ENCODE measurements at regions not wholly inside any gene's neighbourhood (a gene's known extent, or its start where the extent isn't known, plus 50 kb on each side); places are given as distances from the start of the nearest gene placed in this dataset.

DNA sequence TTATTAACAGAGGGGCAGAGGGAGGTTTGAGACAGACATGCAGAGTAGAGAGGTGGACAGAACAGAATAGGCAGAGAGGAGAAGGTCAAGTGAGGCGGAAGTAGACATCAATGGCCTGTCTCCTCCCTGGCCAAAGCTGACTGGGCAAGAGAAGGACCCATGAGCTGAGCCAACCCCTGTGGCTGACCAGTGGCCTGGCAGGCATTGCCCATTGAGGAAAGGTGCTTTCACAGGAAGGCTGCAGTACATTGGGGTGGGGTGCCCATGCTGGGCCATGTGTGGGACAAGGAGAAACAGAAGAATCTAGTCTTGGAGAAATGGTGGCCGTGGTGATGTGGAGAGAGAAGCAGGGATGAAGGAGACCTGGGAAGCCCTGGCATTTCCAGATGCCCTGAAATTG, 76.0 kb downstream of the MYEOV start:
- H3K4me3 ChIP-seq (ENCODE audit: low read depth, low read length): no peak overlapping the region
- no peak overlapping the region for H3K27ac ChIP-seq (ENCODE audit: extremely low read depth, low read depth, low read length)
- no peaks in the 10 kb centered on the region for H3K36me3 ChIP-seq (ENCODE audit: control insufficient read depth in 2 of 2, insufficient read depth in 1 of 2, low read length in 2 of 2)
- TF ChIP-seq, protein P1, sequence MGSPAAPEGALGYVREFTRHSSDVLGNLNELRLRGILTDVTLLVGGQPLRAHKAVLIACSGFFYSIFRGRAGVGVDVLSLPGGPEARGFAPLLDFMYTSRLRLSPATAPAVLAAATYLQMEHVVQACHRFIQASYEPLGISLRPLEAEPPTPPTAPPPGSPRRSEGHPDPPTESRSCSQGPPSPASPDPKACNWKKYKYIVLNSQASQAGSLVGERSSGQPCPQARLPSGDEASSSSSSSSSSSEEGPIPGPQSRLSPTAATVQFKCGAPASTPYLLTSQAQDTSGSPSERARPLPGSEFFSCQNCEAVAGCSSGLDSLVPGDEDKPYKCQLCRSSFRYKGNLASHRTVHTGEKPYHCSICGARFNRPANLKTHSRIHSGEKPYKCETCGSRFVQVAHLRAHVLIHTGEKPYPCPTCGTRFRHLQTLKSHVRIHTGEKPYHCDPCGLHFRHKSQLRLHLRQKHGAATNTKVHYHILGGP (tag by site-specific recombination; IDR thresholded peaks at IDR 0.05): no peak
- TF ChIP-seq PRDM1 (tag by site-specific recombination; IDR thresholded peaks at IDR 0.05) (no peak), ZNF501 (tag by site-specific recombination; IDR thresholded peaks at IDR 0.05) (no peak), OVOL3 (tag by site-specific recombination; IDR thresholded peaks at IDR 0.05) (no peak), ZNF785 (tag by site-specific recombination; IDR thresholded peaks at IDR 0.05) (no peak), ZNF76 (tag by site-specific recombination; IDR thresholded peaks at IDR 0.05; ENCODE audit: borderline replicate concordance, low read depth) (no peak), ZNF266 (tag by site-specific recombination; IDR thresholded peaks at IDR 0.05; ENCODE audit: low read depth) (no peak), ZNF623 (tag by site-specific recombination; IDR thresholded peaks at IDR 0.05) (no peak)
- TF ChIP-seq, protein P2, sequence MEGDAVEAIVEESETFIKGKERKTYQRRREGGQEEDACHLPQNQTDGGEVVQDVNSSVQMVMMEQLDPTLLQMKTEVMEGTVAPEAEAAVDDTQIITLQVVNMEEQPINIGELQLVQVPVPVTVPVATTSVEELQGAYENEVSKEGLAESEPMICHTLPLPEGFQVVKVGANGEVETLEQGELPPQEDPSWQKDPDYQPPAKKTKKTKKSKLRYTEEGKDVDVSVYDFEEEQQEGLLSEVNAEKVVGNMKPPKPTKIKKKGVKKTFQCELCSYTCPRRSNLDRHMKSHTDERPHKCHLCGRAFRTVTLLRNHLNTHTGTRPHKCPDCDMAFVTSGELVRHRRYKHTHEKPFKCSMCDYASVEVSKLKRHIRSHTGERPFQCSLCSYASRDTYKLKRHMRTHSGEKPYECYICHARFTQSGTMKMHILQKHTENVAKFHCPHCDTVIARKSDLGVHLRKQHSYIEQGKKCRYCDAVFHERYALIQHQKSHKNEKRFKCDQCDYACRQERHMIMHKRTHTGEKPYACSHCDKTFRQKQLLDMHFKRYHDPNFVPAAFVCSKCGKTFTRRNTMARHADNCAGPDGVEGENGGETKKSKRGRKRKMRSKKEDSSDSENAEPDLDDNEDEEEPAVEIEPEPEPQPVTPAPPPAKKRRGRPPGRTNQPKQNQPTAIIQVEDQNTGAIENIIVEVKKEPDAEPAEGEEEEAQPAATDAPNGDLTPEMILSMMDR (tag by site-specific recombination; IDR thresholded peaks at IDR 0.05): no peak
- TF ChIP-seq, protein P3, sequence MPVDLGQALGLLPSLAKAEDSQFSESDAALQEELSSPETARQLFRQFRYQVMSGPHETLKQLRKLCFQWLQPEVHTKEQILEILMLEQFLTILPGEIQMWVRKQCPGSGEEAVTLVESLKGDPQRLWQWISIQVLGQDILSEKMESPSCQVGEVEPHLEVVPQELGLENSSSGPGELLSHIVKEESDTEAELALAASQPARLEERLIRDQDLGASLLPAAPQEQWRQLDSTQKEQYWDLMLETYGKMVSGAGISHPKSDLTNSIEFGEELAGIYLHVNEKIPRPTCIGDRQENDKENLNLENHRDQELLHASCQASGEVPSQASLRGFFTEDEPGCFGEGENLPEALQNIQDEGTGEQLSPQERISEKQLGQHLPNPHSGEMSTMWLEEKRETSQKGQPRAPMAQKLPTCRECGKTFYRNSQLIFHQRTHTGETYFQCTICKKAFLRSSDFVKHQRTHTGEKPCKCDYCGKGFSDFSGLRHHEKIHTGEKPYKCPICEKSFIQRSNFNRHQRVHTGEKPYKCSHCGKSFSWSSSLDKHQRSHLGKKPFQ (tag by site-specific recombination; IDR thresholded peaks at IDR 0.05): no peak
- TF ChIP-seq, protein P4, sequence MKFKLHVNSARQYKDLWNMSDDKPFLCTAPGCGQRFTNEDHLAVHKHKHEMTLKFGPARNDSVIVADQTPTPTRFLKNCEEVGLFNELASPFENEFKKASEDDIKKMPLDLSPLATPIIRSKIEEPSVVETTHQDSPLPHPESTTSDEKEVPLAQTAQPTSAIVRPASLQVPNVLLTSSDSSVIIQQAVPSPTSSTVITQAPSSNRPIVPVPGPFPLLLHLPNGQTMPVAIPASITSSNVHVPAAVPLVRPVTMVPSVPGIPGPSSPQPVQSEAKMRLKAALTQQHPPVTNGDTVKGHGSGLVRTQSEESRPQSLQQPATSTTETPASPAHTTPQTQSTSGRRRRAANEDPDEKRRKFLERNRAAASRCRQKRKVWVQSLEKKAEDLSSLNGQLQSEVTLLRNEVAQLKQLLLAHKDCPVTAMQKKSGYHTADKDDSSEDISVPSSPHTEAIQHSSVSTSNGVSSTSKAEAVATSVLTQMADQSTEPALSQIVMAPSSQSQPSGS (tag by site-specific recombination; IDR thresholded peaks at IDR 0.05; ENCODE audit: low read depth): no peak
- TF ChIP-seq, protein P5, sequence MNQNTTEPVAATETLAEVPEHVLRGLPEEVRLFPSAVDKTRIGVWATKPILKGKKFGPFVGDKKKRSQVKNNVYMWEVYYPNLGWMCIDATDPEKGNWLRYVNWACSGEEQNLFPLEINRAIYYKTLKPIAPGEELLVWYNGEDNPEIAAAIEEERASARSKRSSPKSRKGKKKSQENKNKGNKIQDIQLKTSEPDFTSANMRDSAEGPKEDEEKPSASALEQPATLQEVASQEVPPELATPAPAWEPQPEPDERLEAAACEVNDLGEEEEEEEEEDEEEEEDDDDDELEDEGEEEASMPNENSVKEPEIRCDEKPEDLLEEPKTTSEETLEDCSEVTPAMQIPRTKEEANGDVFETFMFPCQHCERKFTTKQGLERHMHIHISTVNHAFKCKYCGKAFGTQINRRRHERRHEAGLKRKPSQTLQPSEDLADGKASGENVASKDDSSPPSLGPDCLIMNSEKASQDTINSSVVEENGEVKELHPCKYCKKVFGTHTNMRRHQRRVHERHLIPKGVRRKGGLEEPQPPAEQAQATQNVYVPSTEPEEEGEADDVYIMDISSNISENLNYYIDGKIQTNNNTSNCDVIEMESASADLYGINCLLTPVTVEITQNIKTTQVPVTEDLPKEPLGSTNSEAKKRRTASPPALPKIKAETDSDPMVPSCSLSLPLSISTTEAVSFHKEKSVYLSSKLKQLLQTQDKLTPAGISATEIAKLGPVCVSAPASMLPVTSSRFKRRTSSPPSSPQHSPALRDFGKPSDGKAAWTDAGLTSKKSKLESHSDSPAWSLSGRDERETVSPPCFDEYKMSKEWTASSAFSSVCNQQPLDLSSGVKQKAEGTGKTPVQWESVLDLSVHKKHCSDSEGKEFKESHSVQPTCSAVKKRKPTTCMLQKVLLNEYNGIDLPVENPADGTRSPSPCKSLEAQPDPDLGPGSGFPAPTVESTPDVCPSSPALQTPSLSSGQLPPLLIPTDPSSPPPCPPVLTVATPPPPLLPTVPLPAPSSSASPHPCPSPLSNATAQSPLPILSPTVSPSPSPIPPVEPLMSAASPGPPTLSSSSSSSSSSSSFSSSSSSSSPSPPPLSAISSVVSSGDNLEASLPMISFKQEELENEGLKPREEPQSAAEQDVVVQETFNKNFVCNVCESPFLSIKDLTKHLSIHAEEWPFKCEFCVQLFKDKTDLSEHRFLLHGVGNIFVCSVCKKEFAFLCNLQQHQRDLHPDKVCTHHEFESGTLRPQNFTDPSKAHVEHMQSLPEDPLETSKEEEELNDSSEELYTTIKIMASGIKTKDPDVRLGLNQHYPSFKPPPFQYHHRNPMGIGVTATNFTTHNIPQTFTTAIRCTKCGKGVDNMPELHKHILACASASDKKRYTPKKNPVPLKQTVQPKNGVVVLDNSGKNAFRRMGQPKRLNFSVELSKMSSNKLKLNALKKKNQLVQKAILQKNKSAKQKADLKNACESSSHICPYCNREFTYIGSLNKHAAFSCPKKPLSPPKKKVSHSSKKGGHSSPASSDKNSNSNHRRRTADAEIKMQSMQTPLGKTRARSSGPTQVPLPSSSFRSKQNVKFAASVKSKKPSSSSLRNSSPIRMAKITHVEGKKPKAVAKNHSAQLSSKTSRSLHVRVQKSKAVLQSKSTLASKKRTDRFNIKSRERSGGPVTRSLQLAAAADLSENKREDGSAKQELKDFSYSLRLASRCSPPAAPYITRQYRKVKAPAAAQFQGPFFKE (tag by site-specific recombination; IDR thresholded peaks at IDR 0.05; ENCODE audit: borderline replicate concordance): no peak
- ChIA-PET POLR2A (interaction anchor here (0.6 kb wide), 1 partner anchor 40 kb away, joined by 5 read pairs; no protein-coding TSS in a partner anchor), CTCF (no interaction called here)
- H3K9me3 ChIP-seq (ENCODE audit: control insufficient read depth, insufficient read depth, low read depth, low read length): no peaks in the 10 kb centered on the region
- no peaks in the 10 kb centered on the region for H3K4me1 ChIP-seq (ENCODE audit: control insufficient read depth, insufficient read depth, low read length)

All from HEK293 (cell line).